Dendritic cell treated with granulocyte-macrophage colony-stimulating factor and Interleukin-4, amounts not matched to agents 40 ng/mL and 50 ng/mL, for 4 days (primary cell): ENCODE measurements at regions not wholly inside any gene's neighbourhood (a gene's known extent, or its start where the extent isn't known, plus 50 kb on each side); places are given as distances from the start of the nearest gene placed in this dataset.
"Not testable (repeated sequence)": the region's sequence is repeated elsewhere in the genome, so short reads cannot be mapped to it uniquely, and the experiment has no call there.

Experiments used
- H3K27ac Mint-ChIP-seq: one replicate; pipeline ENCODE4 v1.8.0; 2022; ENCODE audit warnings: mild to moderate bottlenecking, mixed read lengths
- H3K27me3 Mint-ChIP-seq: one replicate; pipeline ENCODE4 v1.8.0; 2022; ENCODE audit warnings: mild to moderate bottlenecking, mixed read lengths
- H3K36me3 Mint-ChIP-seq: one replicate; pipeline ENCODE4 v1.8.0; 2022; ENCODE audit warnings: low read depth, mixed read lengths
- H3K4me1 Mint-ChIP-seq: one replicate; pipeline ENCODE4 v1.8.0; 2022; ENCODE audit warnings: low read depth, mixed read lengths
- H3K4me3 Mint-ChIP-seq: one replicate; pipeline ENCODE4 v1.8.0; 2022; ENCODE audit warnings: mild to moderate bottlenecking, moderate library complexity, mixed read lengths
- H3K9me3 Mint-ChIP-seq: one replicate; pipeline ENCODE4 v1.8.0; 2022; ENCODE audit warnings: mixed read lengths
- intact Hi-C: fragments of 100-400 bp; cut with micrococcal nuclease; formaldehyde crosslinking; loops from one replicate; pipeline ENCODE4 v1.15.0; 2022

GRCh38 chr3:145251311-145251710 is 909.7 kb downstream of the PLOD2 start:
- no peaks in the 10 kb centered on the region for H3K4me1 Mint-ChIP-seq
- no peaks in the 10 kb centered on the region for H3K36me3 Mint-ChIP-seq
- intact Hi-C loops: no loop called here
- no peak overlapping the region for H3K4me3 Mint-ChIP-seq
- peaks cover 34% of the 10 kb centered on the region for H3K9me3 Mint-ChIP-seq
- no peak overlapping the region for H3K27ac Mint-ChIP-seq
- no peaks in the 10 kb centered on the region for H3K27me3 Mint-ChIP-seq

- H3K27me3 Mint-ChIP-seq, intact Hi-C loops: not testable (repeated sequence)
- peaks cover 20% of the 10 kb centered on the region for H3K9me3 Mint-ChIP-seq
Measured at GRCh38 chr3:145257967-145258366, 903.0 kb downstream of the PLOD2 start.

GRCh38 chr3:145259166-145259880 is 901.7 kb downstream of the PLOD2 start:
- H3K27ac Mint-ChIP-seq: no peak overlapping the region
- H3K4me1 Mint-ChIP-seq: no peaks in the 10 kb centered on the region
- H3K36me3 Mint-ChIP-seq: no peaks in the 10 kb centered on the region
- H3K9me3 Mint-ChIP-seq: peaks cover 20% of the 10 kb centered on the region
- H3K27me3 Mint-ChIP-seq: no peaks in the 10 kb centered on the region
- no peak overlapping the region for H3K4me3 Mint-ChIP-seq
- intact Hi-C loops: no loop called here

More at GRCh38 chr3:145257967-145258366, 903.0 kb downstream of the PLOD2 start:
- H3K4me1 Mint-ChIP-seq, H3K36me3 Mint-ChIP-seq, H3K4me3 Mint-ChIP-seq, H3K27ac Mint-ChIP-seq: not testable (repeated sequence)

- H3K27me3 Mint-ChIP-seq, H3K4me3 Mint-ChIP-seq, H3K27ac Mint-ChIP-seq, H3K4me1 Mint-ChIP-seq, H3K36me3 Mint-ChIP-seq, intact Hi-C loops: not testable (repeated sequence)
- peaks cover 17% of the 10 kb centered on the region for H3K9me3 Mint-ChIP-seq
Measured at GRCh38 chr3:145263458-145263857, 897.5 kb downstream of the PLOD2 start.

GRCh38 chr3:145266368-145266767 is 894.6 kb downstream of the PLOD2 start:
- Mint-ChIP-seq H3K36me3 (no peaks in the 10 kb centered on the region), H3K4me1 (no peaks in the 10 kb centered on the region), H3K27me3 (no peaks in the 10 kb centered on the region), H3K27ac (no peak overlapping the region), H3K4me3 (no peak overlapping the region), H3K9me3 (peaks cover 15% of the 10 kb centered on the region)
- intact Hi-C loops: no loop called here

- no peak overlapping the region for H3K4me3 Mint-ChIP-seq
- H3K36me3 Mint-ChIP-seq: no peaks in the 10 kb centered on the region
- peaks cover 27% of the 10 kb centered on the region for H3K9me3 Mint-ChIP-seq
- H3K27ac Mint-ChIP-seq: no peak overlapping the region
- no peaks in the 10 kb centered on the region for H3K4me1 Mint-ChIP-seq
- no peaks in the 10 kb centered on the region for H3K27me3 Mint-ChIP-seq
- intact Hi-C loops: no loop called here
Measured at GRCh38 chr3:145269106-145269505, 891.9 kb downstream of the PLOD2 start.

GRCh38 chr3:145272684-145273083 is 888.3 kb downstream of the PLOD2 start:
- no peak overlapping the region for H3K27ac Mint-ChIP-seq
- H3K4me3 Mint-ChIP-seq: no peak overlapping the region
- intact Hi-C loops: no loop called here
- H3K36me3 Mint-ChIP-seq: no peaks in the 10 kb centered on the region
- H3K4me1 Mint-ChIP-seq: no peaks in the 10 kb centered on the region
- H3K9me3 Mint-ChIP-seq: peaks cover 28% of the 10 kb centered on the region
- no peaks in the 10 kb centered on the region for H3K27me3 Mint-ChIP-seq

- peaks cover 13% of the 10 kb centered on the region for H3K9me3 Mint-ChIP-seq
- intact Hi-C loops: no loop called here
- H3K36me3 Mint-ChIP-seq: no peaks in the 10 kb centered on the region
- no peak overlapping the region for H3K4me3 Mint-ChIP-seq
- H3K27ac Mint-ChIP-seq: no peak overlapping the region
- H3K27me3 Mint-ChIP-seq: no peaks in the 10 kb centered on the region
- H3K4me1 Mint-ChIP-seq: no peaks in the 10 kb centered on the region
Measured at GRCh38 chr3:145282505-145282904, 878.5 kb downstream of the PLOD2 start.

- no peaks in the 10 kb centered on the region for H3K27me3 Mint-ChIP-seq
- H3K36me3 Mint-ChIP-seq: no peaks in the 10 kb centered on the region
- no peaks in the 10 kb centered on the region for H3K4me1 Mint-ChIP-seq
- H3K27ac Mint-ChIP-seq: no peak overlapping the region
- H3K4me3 Mint-ChIP-seq: no peak overlapping the region
- intact Hi-C loops: no loop called here
- H3K9me3 Mint-ChIP-seq: peaks cover 39% of the 10 kb centered on the region
Measured at GRCh38 chr3:145286937-145287336, 874.0 kb downstream of the PLOD2 start.

GRCh38 chr3:145290010-145290409 is 871.0 kb downstream of the PLOD2 start:
- H3K4me3 Mint-ChIP-seq: no peak overlapping the region
- intact Hi-C loops: no loop called here
- no peaks in the 10 kb centered on the region for H3K4me1 Mint-ChIP-seq
- no peaks in the 10 kb centered on the region for H3K27me3 Mint-ChIP-seq
- peaks cover 39% of the 10 kb centered on the region for H3K9me3 Mint-ChIP-seq
- H3K27ac Mint-ChIP-seq: no peak overlapping the region
- H3K36me3 Mint-ChIP-seq: no peaks in the 10 kb centered on the region

GRCh38 chr3:145294572-145294971 is 866.4 kb downstream of the PLOD2 start:
- no peak overlapping the region for H3K4me3 Mint-ChIP-seq
- peaks cover 17% of the 10 kb centered on the region for H3K9me3 Mint-ChIP-seq
- no peak overlapping the region for H3K27ac Mint-ChIP-seq

GRCh38 chr3:145307272-145307671 is 853.7 kb downstream of the PLOD2 start:
- Mint-ChIP-seq H3K4me1 (no peaks in the 10 kb centered on the region), H3K27me3 (no peaks in the 10 kb centered on the region), H3K9me3 (peaks cover 9% of the 10 kb centered on the region), H3K27ac (no peak overlapping the region), H3K4me3 (no peak overlapping the region), H3K36me3 (no peaks in the 10 kb centered on the region)
- intact Hi-C loops: no loop called here

More at GRCh38 chr3:145294572-145294971, 866.4 kb downstream of the PLOD2 start:
- intact Hi-C loops: no loop called here
- H3K36me3 Mint-ChIP-seq: no peaks in the 10 kb centered on the region
- H3K4me1 Mint-ChIP-seq: no peaks in the 10 kb centered on the region
- no peaks in the 10 kb centered on the region for H3K27me3 Mint-ChIP-seq

- Mint-ChIP-seq H3K9me3 (peaks cover 32% of the 10 kb centered on the region), H3K4me3 (no peak overlapping the region), H3K4me1 (no peaks in the 10 kb centered on the region), H3K36me3 (no peaks in the 10 kb centered on the region), H3K27ac (no peak overlapping the region), H3K27me3 (no peaks in the 10 kb centered on the region)
- intact Hi-C loops: no loop called here
Measured at GRCh38 chr3:145313751-145314150, 847.2 kb downstream of the PLOD2 start.

- H3K9me3 Mint-ChIP-seq: peaks cover 42% of the 10 kb centered on the region
- H3K27ac Mint-ChIP-seq, H3K36me3 Mint-ChIP-seq, H3K27me3 Mint-ChIP-seq, H3K4me1 Mint-ChIP-seq, H3K4me3 Mint-ChIP-seq, intact Hi-C loops: not testable (repeated sequence)
Measured at GRCh38 chr3:145316253-145316652, 844.7 kb downstream of the PLOD2 start.

- H3K9me3 Mint-ChIP-seq: peaks cover 6% of the 10 kb centered on the region
- no peak overlapping the region for H3K4me3 Mint-ChIP-seq
- intact Hi-C loops: no loop called here
Measured at GRCh38 chr3:145326666-145327065, 834.3 kb downstream of the PLOD2 start.

More at GRCh38 chr3:145326666-145327065, 834.3 kb downstream of the PLOD2 start:
- H3K27me3 Mint-ChIP-seq: no peaks in the 10 kb centered on the region
- no peaks in the 10 kb centered on the region for H3K36me3 Mint-ChIP-seq
- H3K27ac Mint-ChIP-seq: no peak overlapping the region
- H3K4me1 Mint-ChIP-seq: no peaks in the 10 kb centered on the region
